ENCODE measurements at regions not wholly inside any gene's neighbourhood (a gene's known extent, or its start where the extent isn't known, plus 50 kb on each side); places are given as distances from the start of the nearest gene placed in this dataset.

GRCh38 chr5:148898413-148899075, 72.1 kb downstream of the ADRB2 start:
- TF ChIP-seq CTCF (IDR thresholded peaks at IDR 0.05) (no peak), POLR2A (IDR thresholded peaks at IDR 0.05) (no peak)

Measured in right lobe of liver (tissue), 4 donors.